Immature natural killer cell (primary cell): ENCODE measurements at regions not wholly inside any gene's neighbourhood (a gene's known extent, or its start where the extent isn't known, plus 50 kb on each side); places are given as distances from the start of the nearest gene placed in this dataset.

Experiments
- DNase-seq, 3 donors: peaks; one replicate each; pipeline ENCODE4 v3.0.0; 2022; ENCODE audit warnings: mixed read lengths in 1 of 3
- H3K27ac Mint-ChIP-seq, 6 donors: one replicate each; pipeline ENCODE4 v1.8.0; 2020; ENCODE audit warnings: mixed read lengths in 6 of 6, mild to moderate bottlenecking in 5 of 6, inconsistent platforms in 4 of 6, moderate library complexity in 3 of 6
- H3K27me3 Mint-ChIP-seq, 3 donors: one replicate each; pipeline ENCODE4 v1.8.0; 2020 to 2021; ENCODE audit warnings: low read depth in 3 of 3, mild to moderate bottlenecking in 3 of 3, mixed read lengths in 3 of 3, moderate library complexity in 3 of 3, inconsistent platforms in 1 of 3
- H3K36me3 Mint-ChIP-seq, 3 donors: one replicate each; pipeline ENCODE4 v1.8.0; 2020; ENCODE audit warnings: mixed read lengths in 3 of 3, inconsistent platforms in 2 of 3, mild to moderate bottlenecking in 2 of 3
- H3K4me1 Mint-ChIP-seq, 2 donors: one replicate each; pipeline ENCODE4 v1.8.0; 2020; ENCODE audit warnings: inconsistent platforms in 2 of 2, mild to moderate bottlenecking in 2 of 2, mixed read lengths in 2 of 2, moderate library complexity in 1 of 2
- H3K4me3 Mint-ChIP-seq, 5 donors: one replicate each; pipeline ENCODE4 v1.8.0; 2020; ENCODE audit warnings: mild to moderate bottlenecking in 5 of 5, mixed read lengths in 5 of 5, inconsistent platforms in 3 of 5, moderate library complexity in 3 of 5
- H3K9me3 Mint-ChIP-seq, 6 donors: one replicate each; pipeline ENCODE4 v1.8.0; 2020; ENCODE audit warnings: mild to moderate bottlenecking in 6 of 6, mixed read lengths in 6 of 6, inconsistent platforms in 4 of 6, moderate library complexity in 3 of 6

- no peaks in the 10 kb centered on the region for H3K36me3 Mint-ChIP-seq
- no peaks in the 10 kb centered on the region for H3K9me3 Mint-ChIP-seq
- H3K4me1 Mint-ChIP-seq = no peaks in the 10 kb centered on the region
- DNase-seq = no peak
- peaks cover 0 to 4% (median 2%) of the 10 kb centered on the region in 3 donors for H3K27me3 Mint-ChIP-seq
- no peak overlapping the region for H3K4me3 Mint-ChIP-seq
- H3K27ac Mint-ChIP-seq = peak overlapping the region in 1 of 6 donors; percentile 70
Measured at GRCh38 chr2:12539776-12540562, 176.8 kb upstream of the TRIB2 start.

- Mint-ChIP-seq H3K4me1 (no peaks in the 10 kb centered on the region), H3K36me3 (no peaks in the 10 kb centered on the region), H3K27ac (no peak overlapping the region)
Measured at GRCh38 chr2:12543076-12543977, 173.4 kb upstream of the TRIB2 start.

GRCh38 chr2:12543978-12544558 lies 172.7 kb upstream of the TRIB2 start:
- peaks cover 0 to 3% (median 0%) of the 10 kb centered on the region in 3 donors for H3K27me3 Mint-ChIP-seq
- H3K4me1 Mint-ChIP-seq = no peaks in the 10 kb centered on the region
- H3K27ac Mint-ChIP-seq = no peak overlapping the region
- no peak for DNase-seq
- H3K4me3 Mint-ChIP-seq = no peak overlapping the region
- H3K36me3 Mint-ChIP-seq = no peaks in the 10 kb centered on the region
- no peaks in the 10 kb centered on the region for H3K9me3 Mint-ChIP-seq

More at GRCh38 chr2:12543076-12543977, 173.4 kb upstream of the TRIB2 start:
- no peak for DNase-seq
- H3K9me3 Mint-ChIP-seq = no peaks in the 10 kb centered on the region
- H3K27me3 Mint-ChIP-seq = peaks cover 0 to 3% (median 0%) of the 10 kb centered on the region in 3 donors
- no peak overlapping the region for H3K4me3 Mint-ChIP-seq

GRCh38 chr2:12547566-12548170 lies 169.1 kb upstream of the TRIB2 start:
- no peak overlapping the region for H3K27ac Mint-ChIP-seq
- no peak overlapping the region for H3K4me3 Mint-ChIP-seq
- H3K4me1 Mint-ChIP-seq = no peaks in the 10 kb centered on the region
- H3K36me3 Mint-ChIP-seq = no peaks in the 10 kb centered on the region
- no peak for DNase-seq
- peaks cover 0 to 3% (median 0%) of the 10 kb centered on the region in 3 donors for H3K27me3 Mint-ChIP-seq
- no peaks in the 10 kb centered on the region for H3K9me3 Mint-ChIP-seq

- DNase-seq = no peak
- Mint-ChIP-seq H3K27ac (peak overlapping the region in 1 of 6 donors; percentile 4), H3K36me3 (peaks cover 0 to 4% (median 0%) of the 10 kb centered on the region in 3 donors), H3K4me3 (no peak overlapping the region), H3K27me3 (peaks cover 0 to 3% (median 0%) of the 10 kb centered on the region in 3 donors), H3K9me3 (no peaks in the 10 kb centered on the region), H3K4me1 (no peaks in the 10 kb centered on the region)
Measured at GRCh38 chr2:12548906-12549305, 167.8 kb upstream of the TRIB2 start.

- Mint-ChIP-seq H3K4me1 (peaks cover 1 to 2% of the 10 kb centered on the region in 2 donors), H3K36me3 (peaks cover 0 to 4% (median 0%) of the 10 kb centered on the region in 3 donors), H3K4me3 (no peak overlapping the region), H3K27me3 (peaks cover 0 to 3% (median 0%) of the 10 kb centered on the region in 3 donors), H3K9me3 (no peaks in the 10 kb centered on the region), H3K27ac (no peak overlapping the region)
- DNase-seq = no peak
Measured at GRCh38 chr2:12549641-12550040, 167.1 kb upstream of the TRIB2 start.

- no peak for DNase-seq
- Mint-ChIP-seq H3K9me3 (no peaks in the 10 kb centered on the region), H3K4me1 (peaks cover 20 to 27% of the 10 kb centered on the region in 2 donors), H3K27me3 (peaks cover 0 to 3% (median 0%) of the 10 kb centered on the region in 3 donors), H3K36me3 (peaks cover 0 to 4% (median 0%) of the 10 kb centered on the region in 3 donors), H3K27ac (no peak overlapping the region), H3K4me3 (no peak overlapping the region)
Measured at GRCh38 chr2:12552092-12552491, 164.6 kb upstream of the TRIB2 start.

GRCh38 chr2:12554224-12555011 lies 162.3 kb upstream of the TRIB2 start:
- H3K27ac Mint-ChIP-seq = peak overlapping the region in 1 of 6 donors; percentile 50
- peaks cover 0 to 3% (median 0%) of the 10 kb centered on the region in 3 donors for H3K27me3 Mint-ChIP-seq
- no peaks in the 10 kb centered on the region for H3K9me3 Mint-ChIP-seq
- no peak overlapping the region for H3K4me3 Mint-ChIP-seq
- peaks cover 22 to 35% of the 10 kb centered on the region in 2 donors for H3K4me1 Mint-ChIP-seq
- peaks cover 0 to 4% (median 0%) of the 10 kb centered on the region in 3 donors for H3K36me3 Mint-ChIP-seq
- DNase-seq = no peak

GRCh38 chr2:12555012-12555645 lies 161.6 kb upstream of the TRIB2 start:
- peaks cover 22 to 35% of the 10 kb centered on the region in 2 donors for H3K4me1 Mint-ChIP-seq
- H3K9me3 Mint-ChIP-seq = no peaks in the 10 kb centered on the region
- H3K36me3 Mint-ChIP-seq = peaks cover 0 to 4% (median 0%) of the 10 kb centered on the region in 3 donors
- DNase-seq = no peak
- peak overlapping the region in 2 of 6 donors; percentile 50 to 52 for H3K27ac Mint-ChIP-seq
- no peak overlapping the region for H3K4me3 Mint-ChIP-seq
- peaks cover 0 to 3% (median 0%) of the 10 kb centered on the region in 3 donors for H3K27me3 Mint-ChIP-seq

GRCh38 chr2:12556762-12557161 lies 160.0 kb upstream of the TRIB2 start:
- H3K4me1 Mint-ChIP-seq = peaks cover 22 to 35% of the 10 kb centered on the region in 2 donors
- no peaks in the 10 kb centered on the region for H3K27me3 Mint-ChIP-seq
- H3K4me3 Mint-ChIP-seq = peak overlapping the region in 2 of 5 donors; percentile 1 to 7
- no peaks in the 10 kb centered on the region for H3K9me3 Mint-ChIP-seq
- H3K27ac Mint-ChIP-seq = peak overlapping the region in 5 of 6 donors; percentile 0 to 58 (median 14)
- DNase-seq = peak in 1 of 3 donors; percentile 5
- peaks cover 0 to 4% (median 0%) of the 10 kb centered on the region in 3 donors for H3K36me3 Mint-ChIP-seq

GRCh38 chr2:12557688-12558087 lies 159.0 kb upstream of the TRIB2 start:
- Mint-ChIP-seq H3K4me3 (no peak overlapping the region), H3K9me3 (peaks cover 0 to 2% (median 0%) of the 10 kb centered on the region in 6 donors), H3K27ac (no peak overlapping the region), H3K36me3 (peaks cover 0 to 4% (median 0%) of the 10 kb centered on the region in 3 donors), H3K4me1 (peaks cover 22 to 35% of the 10 kb centered on the region in 2 donors), H3K27me3 (peaks cover 0 to 2% (median 0%) of the 10 kb centered on the region in 3 donors)
- no peak for DNase-seq

GRCh38 chr2:12558519-12558918 lies 158.2 kb upstream of the TRIB2 start:
- Mint-ChIP-seq H3K36me3 (no peaks in the 10 kb centered on the region), H3K9me3 (peaks cover 0 to 2% (median 0%) of the 10 kb centered on the region in 6 donors), H3K27ac (no peak overlapping the region), H3K4me3 (no peak overlapping the region), H3K4me1 (peaks cover 22 to 35% of the 10 kb centered on the region in 2 donors), H3K27me3 (peaks cover 0 to 2% (median 0%) of the 10 kb centered on the region in 3 donors)
- no peak for DNase-seq
